HepG2 (cell line): ENCODE measurements at regions not wholly inside any gene's neighbourhood (a gene's known extent, or its start where the extent isn't known, plus 50 kb on each side); places are given as distances from the start of the nearest gene placed in this dataset.

Experiments
- ATAC-seq: fragments of 200-7000 bp; cut with Tn5 transposase; 3 replicates; pipeline ENCODE4 v1.9.1; 2020; ENCODE audit warnings: mild to moderate bottlenecking, moderate library complexity
- BruUV-seq: library from RNA; stranded (reverse); fragments of 400-500 nt; replicated peaks from 2 replicates; lab custom pipeline; 2021; lab: Mats Ljungman, UMichigan
- CTCF ChIA-PET: fragments of 300-600 bp; formaldehyde crosslinking; extraction: SDS; loops from one replicate; lab custom pipeline; 2021; ENCODE audit warnings: low total read pairs, inconsistent platforms, low intra/inter-chr PET ratio; lab: Yijun Ruan, JAX
- POLR2A ChIA-PET: fragments of 350-600 bp; sonication (Branson Sonifier 250); formaldehyde crosslinking; loops from one replicate; lab custom pipeline; 2020; ENCODE audit warnings: antibody characterized with exemption, inconsistent platforms; lab: Yijun Ruan, JAX
- DNase-seq: peaks from one replicate; pipeline ENCODE4 v3.0.0-alpha.2; 2015; ENCODE audit warnings: low spot score
- FAIRE-seq: peaks from 3 replicates; lab custom pipeline; 2011; peaks lifted over from hg19 to GRCh38; lab: Jason Lieb, UNC
- H2AFZ ChIP-seq: one replicate; pipeline ENCODE4 v1.6.1; 2011; ENCODE audit warnings: low read length, inconsistent platforms
- H3K27ac ChIP-seq: fragments of 300-600 bp; 3 replicates; pipeline ENCODE4 v1.8.0; 2011; ENCODE audit warnings: mixed run types, mild to moderate bottlenecking, mixed read lengths, low read length, inconsistent platforms; ENCODE audit not compliant: insufficient read depth; ENCODE audit errors: extremely low read length
- H3K27me3 ChIP-seq, 2 experiments: fragments of 200-600 bp in 1 of 2; 2 replicates in 1 of 2; 3 replicates in 1 of 2; pipeline versions ENCODE4 v1.6.0 to v1.8.0; 2011; ENCODE audit warnings: low read length in 2 of 2, mild to moderate bottlenecking in 2 of 2, moderate library complexity in 2 of 2, inconsistent platforms in 1 of 2; ENCODE audit not compliant: insufficient read depth in 2 of 2, control insufficient read depth in 1 of 2
- H3K36me3 ChIP-seq, 2 experiments: fragments of 200-600 bp in 1 of 2; replicated peaks in 1 of 2; 2 replicates in 1 of 2; 3 replicates in 1 of 2; pipeline versions ENCODE4 v1.5.1 to v1.8.0; 2011; ENCODE audit warnings: low read length in 2 of 2, inconsistent platforms in 1 of 2; ENCODE audit not compliant: insufficient read depth in 2 of 2, control insufficient read depth in 1 of 2
- H3K4me1 ChIP-seq: 2 replicates; pipeline ENCODE4 v1.5.1; 2012; ENCODE audit warnings: low read length, inconsistent platforms; ENCODE audit not compliant: insufficient read depth
- H3K4me2 ChIP-seq: 2 replicates; pipeline ENCODE4 v1.6.0; 2011; ENCODE audit warnings: low read depth, low read length, inconsistent platforms
- H3K4me3 ChIP-seq, 3 experiments: fragments of 200-600 bp in 1 of 3; sonication (generic), shearing (Covaris generic) in 1 of 3; replicated peaks in 1 of 3; 2 replicates each; pipeline ENCODE4 v1.5.1; 2011 to 2016; ENCODE audit warnings: low read length in 3 of 3, inconsistent platforms in 2 of 3, low read depth in 2 of 3, mild to moderate bottlenecking in 2 of 3, control low read depth in 1 of 3, mixed read lengths in 1 of 3; ENCODE audit not compliant: insufficient read depth in 1 of 3
- H3K79me2 ChIP-seq: one replicate; pipeline ENCODE4 v1.6.1; 2011; ENCODE audit warnings: low read length, inconsistent platforms; ENCODE audit not compliant: insufficient read depth
- H3K9ac ChIP-seq: 2 replicates; pipeline ENCODE4 v1.6.0; 2011; ENCODE audit warnings: mild to moderate bottlenecking, low read depth, low read length, inconsistent platforms; ENCODE audit not compliant: insufficient read depth
- H3K9me3 ChIP-seq: 2 replicates; pipeline ENCODE4 v1.5.1; 2012; ENCODE audit warnings: mild to moderate bottlenecking, low read length
- H4K20me1 ChIP-seq: 2 replicates; pipeline ENCODE4 v1.6.0; 2011; ENCODE audit warnings: inconsistent platforms, mild to moderate bottlenecking, low read length, moderate library complexity; ENCODE audit not compliant: insufficient read depth
- ATF1 ChIP-seq: IDR thresholded peaks from 2 replicates; pipeline ENCODE4 v1.6.1; 2016; ENCODE audit warnings: mild to moderate bottlenecking, control low read depth
- FOXA1 ChIP-seq, 2 experiments: fragments of 450-650 bp in 1 of 2; sonication (generic) in 1 of 2; formaldehyde crosslinking in 1 of 2; IDR thresholded peaks; 2 replicates each; pipeline versions ENCODE4 v1.4.0 to v1.6.1; 2016 to 2020; ENCODE audit warnings: missing genetic modification reagents in 1 of 2
- GABPA ChIP-seq, 2 experiments: IDR thresholded peaks; 2 replicates each; pipeline ENCODE4 v1.6.1; 2011 to 2016; ENCODE audit warnings: low read depth in 2 of 2, low read length in 1 of 2, missing biosample characterization in 1 of 2, missing genetic modification characterization in 1 of 2
- GATA4 ChIP-seq: sonication (generic); IDR thresholded peaks from 2 replicates; pipeline ENCODE4 v1.6.1; 2016; ENCODE audit warnings: antibody characterized with exemption, low read depth, borderline replicate concordance
- NR2F6 ChIP-seq, 2 experiments: IDR thresholded peaks; 2 replicates each; pipeline ENCODE4 v1.6.1; 2016; ENCODE audit warnings: antibody characterized with exemption in 1 of 2, mild to moderate bottlenecking in 1 of 2
- POGK ChIP-seq: sonication (generic); formaldehyde crosslinking; conservative IDR thresholded peaks from 2 replicates; pipeline ENCODE4 v1.8.0; 2022; ENCODE audit warnings: mild to moderate bottlenecking, moderate library complexity, missing genetic modification reagents
- POLR2AphosphoS2 ChIP-seq: IDR thresholded peaks from 2 replicates; pipeline ENCODE4 v1.6.1; 2011; ENCODE audit warnings: low read depth, low read length, improper control_type of control experiment
- RORA ChIP-seq: sonication (generic); formaldehyde crosslinking; IDR thresholded peaks from 2 replicates; pipeline ENCODE4 v1.5.0; 2020; ENCODE audit warnings: mild to moderate bottlenecking, missing genetic modification reagents, moderate library complexity
- SNAPC5 ChIP-seq: sonication (generic); formaldehyde crosslinking; IDR thresholded peaks from 2 replicates; pipeline ENCODE4 v1.8.1; 2023; ENCODE audit warnings: mild to moderate bottlenecking, missing genetic modification reagents, borderline replicate concordance
- ZFP36 ChIP-seq: fragments of 150-350 bp; IDR thresholded peaks from 2 replicates; pipeline ENCODE4 v1.6.1; 2018; ENCODE audit warnings: borderline replicate concordance, low read length, low read depth; ENCODE audit not compliant: partially characterized antibody
- ZNF235 ChIP-seq: sonication (generic); formaldehyde crosslinking; IDR thresholded peaks from 2 replicates; pipeline ENCODE4 v1.8.1; 2023; ENCODE audit warnings: mild to moderate bottlenecking, missing genetic modification reagents, borderline replicate concordance
- ZNF292 ChIP-seq: sonication (generic); formaldehyde crosslinking; IDR thresholded peaks from 2 replicates; pipeline ENCODE4 v1.8.1; 2022; ENCODE audit warnings: mild to moderate bottlenecking, low read depth, missing genetic modification reagents, borderline replicate concordance
- ZNF441 ChIP-seq: sonication (generic); formaldehyde crosslinking; IDR thresholded peaks from 2 replicates; pipeline ENCODE4 v1.7.0; 2021; ENCODE audit warnings: missing genetic modification reagents, borderline replicate concordance
- ZNF512 ChIP-seq: sonication (generic); formaldehyde crosslinking; IDR thresholded peaks from 2 replicates; pipeline ENCODE4 v1.4.0; 2020; ENCODE audit warnings: mild to moderate bottlenecking, missing genetic modification reagents
- ZNF549 ChIP-seq: sonication (generic); formaldehyde crosslinking; IDR thresholded peaks from 2 replicates; pipeline ENCODE4 v1.5.0; 2020; ENCODE audit warnings: missing genetic modification reagents
- ZNF713 ChIP-seq: sonication (generic); formaldehyde crosslinking; IDR thresholded peaks from 2 replicates; pipeline ENCODE4 v1.4.0; 2020; ENCODE audit warnings: mild to moderate bottlenecking, missing genetic modification reagents
- ZNF772 ChIP-seq: sonication (generic); formaldehyde crosslinking; IDR thresholded peaks from 2 replicates; pipeline ENCODE4 v1.5.0; 2020; ENCODE audit warnings: mild to moderate bottlenecking, missing genetic modification reagents
- WGBS: methylation state at CpG from one replicate; pipeline ENCODE4 v1.1.6; 2017; ENCODE audit warnings: low lambda C conversion rate; 5-methylcytosine and 5-hydroxymethylcytosine counted together
- in situ Hi-C: cut with HindIII; loops from 2 replicates; pipeline ENCODE4 v1.10.0; 2017; ENCODE audit warnings: low pct_unique_long_range_greater_than_20kb; ENCODE audit not compliant: extremely low pct_ligation_motif_present
- intact Hi-C: fragments of 100-400 bp; cut with micrococcal nuclease; formaldehyde crosslinking; loops from one replicate; pipeline ENCODE4 v1.10.0; 2022; ENCODE audit not compliant: unreplicated experiment

- H3K27me3 ChIP-seq = no peaks in the 10 kb centered on the region
- in situ Hi-C loops = no loop called here
- ChIA-PET POLR2A (no interaction called here), CTCF (no interaction called here)
- no peaks in the 10 kb centered on the region for H3K36me3 ChIP-seq
- no peaks in the 10 kb centered on the region for H4K20me1 ChIP-seq
- H3K4me3 ChIP-seq = no peak overlapping the region
- peaks cover 48% of the 10 kb centered on the region for H3K4me1 ChIP-seq
- FAIRE-seq = no peak
- H3K79me2 ChIP-seq = no peaks in the 10 kb centered on the region
- TF ChIP-seq ZNF292 (CRISPR knock-in tag) (no peak), ZNF549 (CRISPR knock-in tag) (no peak), FOXA1 (IDR thresholded peaks at IDR 0.05) (no peak), FOXA1 (CRISPR knock-in tag; IDR thresholded peaks at IDR 0.05) (no peak), RORA (no peak), SNAPC5 (CRISPR knock-in tag) (no peak), GATA4 (no peak), POLR2AphosphoS2 (no peak), GABPA (IDR thresholded peaks at IDR 0.05; ENCODE audit: low read depth, low read length) (no peak), GABPA (CRISPR knock-in tag; IDR thresholded peaks at IDR 0.05; ENCODE audit: low read depth) (no peak), ZNF441 (CRISPR knock-in tag) (no peak), ZNF235 (CRISPR knock-in tag) (no peak), NR2F6 (IDR thresholded peaks at IDR 0.05) (no peak), NR2F6 (CRISPR knock-in tag; IDR thresholded peaks at IDR 0.05) (no peak), ATF1 (no peak), ZNF512 (CRISPR knock-in tag) (no peak), ZFP36 (no peak), ZNF772 (CRISPR knock-in tag) (no peak), POGK (no peak), ZNF713 (no peak)
- intact Hi-C loops = loop anchor here (5.0 kb wide), 1 partner anchor 51 kb away; no protein-coding TSS in a partner anchor
- no TSS peak for BruUV-seq
- H3K4me2 ChIP-seq = no peak overlapping the region
- ATAC-seq = no peak
- DNase-seq = no peak
- no peak overlapping the region for H3K27ac ChIP-seq
- H2AFZ ChIP-seq = no peak overlapping the region
- H3K9ac ChIP-seq = no peak overlapping the region
- WGBS = 80% methylated on average over 11 of the region's 11 CpGs
- H3K9me3 ChIP-seq = no peaks in the 10 kb centered on the region
These were observed 142.7 kb downstream of the CEP57L1 start for GRCh38 chr6:109237986-109238329.
